Activated CD4-positive, alpha-beta T cell treated with anti-CD3 and anti-CD28 coated beads, Interleukin-10, Interleukin-2, amounts not matched to agents 100 ng/mL and 50 ng/mL, durations not matched to agents 16 hours and 8 hours (primary cell): ENCODE measurements at regions not wholly inside any gene's neighbourhood (a gene's known extent, or its start where the extent isn't known, plus 50 kb on each side); places are given as distances from the start of the nearest gene placed in this dataset.
"Not testable (repeated sequence)": the region's sequence is repeated elsewhere in the genome, so short reads cannot be mapped to it uniquely, and the experiment has no call there.

Experiments used
- DNase-seq: peaks from one replicate; pipeline ENCODE4 v3.0.0-alpha.2; 2020

- DNase-seq = no peak
These were observed 177.0 kb downstream of the MSX2 start for GRCh38 chr5:174901336-174901735.

- DNase-seq = no peak
These were observed 176.0 kb downstream of the MSX2 start for GRCh38 chr5:174900240-174900865.

- no peak for DNase-seq
These were observed 173.0 kb downstream of the MSX2 start for GRCh38 chr5:174897281-174897950.

GRCh38 chr5:174895360-174895759 lies 171.0 kb downstream of the MSX2 start:
- DNase-seq = no peak

- no peak for DNase-seq
These were observed 168.4 kb downstream of the MSX2 start for GRCh38 chr5:174892742-174893141.

- not testable (repeated sequence) for DNase-seq
These were observed 156.2 kb downstream of the MSX2 start for GRCh38 chr5:174880412-174881200.

- no peak for DNase-seq
These were observed 153.6 kb downstream of the MSX2 start for GRCh38 chr5:174877987-174878386.

GRCh38 chr5:174872271-174872670 lies 147.9 kb downstream of the MSX2 start:
- DNase-seq = no peak

GRCh38 chr5:174852143-174852542 lies 127.8 kb downstream of the MSX2 start:
- DNase-seq = no peak

- no peak for DNase-seq
These were observed 126.3 kb downstream of the MSX2 start for GRCh38 chr5:174850565-174851169.

GRCh38 chr5:174849426-174849825 lies 125.0 kb downstream of the MSX2 start:
- no peak for DNase-seq

- DNase-seq = no peak
These were observed 120.6 kb downstream of the MSX2 start for GRCh38 chr5:174844971-174845370.

GRCh38 chr5:174843263-174844250 lies 119.2 kb downstream of the MSX2 start:
- no peak for DNase-seq

GRCh38 chr5:174840435-174840834 lies 116.1 kb downstream of the MSX2 start:
- no peak for DNase-seq

GRCh38 chr5:174839196-174839595 lies 114.8 kb downstream of the MSX2 start:
- no peak for DNase-seq

- DNase-seq = no peak
These were observed 113.8 kb downstream of the MSX2 start for GRCh38 chr5:174837919-174838902.

GRCh38 chr5:174834081-174834480 lies 109.7 kb downstream of the MSX2 start:
- DNase-seq = no peak

GRCh38 chr5:174832811-174833210 lies 108.4 kb downstream of the MSX2 start:
- no peak for DNase-seq

GRCh38 chr5:174832025-174832424 lies 107.6 kb downstream of the MSX2 start:
- DNase-seq = no peak

- no peak for DNase-seq
These were observed 106.8 kb downstream of the MSX2 start for GRCh38 chr5:174831031-174831660.

GRCh38 chr5:174829511-174829864 lies 105.1 kb downstream of the MSX2 start:
- no peak for DNase-seq
